ENCODE measurements at regions not wholly inside any gene's neighbourhood (a gene's known extent, or its start where the extent isn't known, plus 50 kb on each side); places are given as distances from the start of the nearest gene placed in this dataset.

- no peak for TF ChIP-seq CTCF (IDR thresholded peaks at IDR 0.05)
- no peak for TF ChIP-seq POLR2A (IDR thresholded peaks at IDR 0.05)
Observed at GRCh38 chr3:4099607-4100006, 203.6 kb upstream of the SETMAR start.

Data from testis (tissue), 2 donors.